Esophagus squamous epithelium (tissue), 5 donors: ENCODE measurements at regions not wholly inside any gene's neighbourhood (a gene's known extent, or its start where the extent isn't known, plus 50 kb on each side); places are given as distances from the start of the nearest gene placed in this dataset.
A peak's percentile ranks its signal among the peaks of the same experiment; 100 is the strongest.
"Not testable (repeated sequence)": the region's sequence is repeated elsewhere in the genome, so short reads cannot be mapped to it uniquely, and the experiment has no call there.

ENCODE experiments used
- DNase-seq: peaks from one replicate; lab custom pipeline; 2025; lab: John Stamatoyannopoulos, UW
- H3K27ac ChIP-seq, 4 donors: fragments of 200-600 bp; sonication (generic); one replicate each; pipeline ENCODE4 v1.5.1; 2016 to 2019; ENCODE audit warnings: mild to moderate bottlenecking in 1 of 4
- H3K27me3 ChIP-seq, 4 donors: fragments of 200-600 bp; sonication (generic); 1 replicate in 3 of 4; 2 replicates in 1 of 4; pipeline versions ENCODE4 v1.5.1 to v1.6.0; 2017 to 2021; ENCODE audit warnings: antibody characterized with exemption in 1 of 4
- H3K36me3 ChIP-seq, 3 donors: fragments of 200-600 bp; sonication (generic); one replicate each; pipeline ENCODE4 v1.5.1; 2016 to 2019
- H3K4me1 ChIP-seq, 3 donors: fragments of 200-600 bp; sonication (generic); one replicate each; pipeline ENCODE4 v1.5.1; 2017 to 2019
- H3K4me3 ChIP-seq, 4 donors: fragments of 200-600 bp; sonication (generic); 1 replicate in 3 of 4; 2 replicates in 1 of 4; pipeline ENCODE4 v1.5.1; 2016 to 2019; ENCODE audit warnings: mild to moderate bottlenecking in 2 of 4, moderate library complexity in 1 of 4
- H3K9me3 ChIP-seq, 3 donors: fragments of 200-600 bp; sonication (generic); one replicate each; pipeline ENCODE4 v1.5.1; 2016 to 2019
- POLR2A ChIP-seq, 4 donors: fragments of 450-650 bp; IDR thresholded peaks; one replicate each; pipeline ENCODE4 v1.6.1; 2017; ENCODE audit warnings: antibody characterized with exemption in 4 of 4, mild to moderate bottlenecking in 4 of 4, moderate library complexity in 3 of 4
- whole genome bisulfite sequencing, 2 donors: methylation state at CpG; one replicate each; pipeline ENCODE4 v1.1.5; 2018; 5-methylcytosine and 5-hydroxymethylcytosine counted together
- intact Hi-C: fragments of 100-400 bp; cut with DNase I; formaldehyde crosslinking; loops from one replicate; pipeline ENCODE4 v1.15.0; 2022
- TF ChIP-seq, protein P1 (sequence below), 6 experiments: fragments of 450-650 bp in 4 of 6; fragments of 200-600 bp in 2 of 6; sonication (generic) in 2 of 6; IDR thresholded peaks; one replicate each; pipeline ENCODE4 v1.5.1; 2016 to 2019; ENCODE audit warnings: antibody characterized with exemption in 6 of 6, mild to moderate bottlenecking in 4 of 6, moderate library complexity in 4 of 6
- donor health status: DM: yes; HTN: yes; CAD: no.

DNA sequence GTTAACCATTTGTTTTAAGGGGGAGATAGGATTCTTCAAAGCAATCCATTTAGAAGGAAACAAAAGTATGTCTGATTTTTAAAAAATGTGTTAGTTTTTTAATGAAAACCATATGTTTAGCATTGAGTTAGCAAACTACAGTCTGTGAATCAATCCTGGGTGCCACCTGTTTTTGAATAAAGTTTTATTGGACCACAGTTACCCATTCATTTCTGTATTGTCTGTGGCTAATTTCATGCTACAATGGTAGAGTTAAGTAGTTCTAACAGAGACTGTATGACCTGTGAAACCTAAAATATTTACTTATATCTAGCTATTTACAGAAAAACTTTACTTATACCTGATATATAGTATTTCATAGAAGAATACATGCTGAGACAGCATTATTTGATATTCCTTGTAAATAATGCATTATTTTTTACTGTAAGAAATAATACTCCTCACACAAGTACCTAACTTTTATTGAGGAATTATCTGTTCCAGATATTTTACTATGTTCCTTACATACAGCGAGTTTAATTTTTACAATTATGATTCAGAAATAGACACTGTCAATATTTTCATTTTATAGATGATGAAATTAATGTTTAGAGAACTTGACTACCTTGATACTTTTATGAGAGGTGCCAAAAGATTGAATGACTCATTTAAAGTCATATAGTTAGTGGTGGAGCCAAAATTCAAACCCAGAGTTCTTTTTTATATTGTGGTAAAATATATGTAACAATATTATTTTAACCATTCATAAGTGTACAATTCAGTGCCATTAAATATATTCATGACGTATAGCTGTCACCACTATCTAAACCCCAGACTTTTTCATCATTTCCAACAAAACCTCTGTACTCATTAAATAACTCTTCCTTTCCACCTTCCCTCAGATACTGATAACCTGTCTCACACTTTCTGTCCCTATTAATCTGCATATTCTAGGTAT, 122.0 kb downstream of the GLUD2 start:
- TF ChIP-seq, protein P1, sequence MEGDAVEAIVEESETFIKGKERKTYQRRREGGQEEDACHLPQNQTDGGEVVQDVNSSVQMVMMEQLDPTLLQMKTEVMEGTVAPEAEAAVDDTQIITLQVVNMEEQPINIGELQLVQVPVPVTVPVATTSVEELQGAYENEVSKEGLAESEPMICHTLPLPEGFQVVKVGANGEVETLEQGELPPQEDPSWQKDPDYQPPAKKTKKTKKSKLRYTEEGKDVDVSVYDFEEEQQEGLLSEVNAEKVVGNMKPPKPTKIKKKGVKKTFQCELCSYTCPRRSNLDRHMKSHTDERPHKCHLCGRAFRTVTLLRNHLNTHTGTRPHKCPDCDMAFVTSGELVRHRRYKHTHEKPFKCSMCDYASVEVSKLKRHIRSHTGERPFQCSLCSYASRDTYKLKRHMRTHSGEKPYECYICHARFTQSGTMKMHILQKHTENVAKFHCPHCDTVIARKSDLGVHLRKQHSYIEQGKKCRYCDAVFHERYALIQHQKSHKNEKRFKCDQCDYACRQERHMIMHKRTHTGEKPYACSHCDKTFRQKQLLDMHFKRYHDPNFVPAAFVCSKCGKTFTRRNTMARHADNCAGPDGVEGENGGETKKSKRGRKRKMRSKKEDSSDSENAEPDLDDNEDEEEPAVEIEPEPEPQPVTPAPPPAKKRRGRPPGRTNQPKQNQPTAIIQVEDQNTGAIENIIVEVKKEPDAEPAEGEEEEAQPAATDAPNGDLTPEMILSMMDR (IDR thresholded peaks at IDR 0.05): no peak
- TF ChIP-seq POLR2A (IDR thresholded peaks at IDR 0.05): no peak
- DNase-seq: no peak
- H3K27me3 ChIP-seq: no peaks in the 10 kb centered on the region
- no peak overlapping the region for H3K27ac ChIP-seq
- no peaks in the 10 kb centered on the region for H3K36me3 ChIP-seq
- H3K4me1 ChIP-seq: no peaks in the 10 kb centered on the region
- no peak overlapping the region for H3K4me3 ChIP-seq
- intact Hi-C loops: no loop called here
- WGBS, 2 donors: 68 to 71% methylated on average over 2 of the region's 2 CpGs
- H3K9me3 ChIP-seq: no peaks in the 10 kb centered on the region

DNA sequence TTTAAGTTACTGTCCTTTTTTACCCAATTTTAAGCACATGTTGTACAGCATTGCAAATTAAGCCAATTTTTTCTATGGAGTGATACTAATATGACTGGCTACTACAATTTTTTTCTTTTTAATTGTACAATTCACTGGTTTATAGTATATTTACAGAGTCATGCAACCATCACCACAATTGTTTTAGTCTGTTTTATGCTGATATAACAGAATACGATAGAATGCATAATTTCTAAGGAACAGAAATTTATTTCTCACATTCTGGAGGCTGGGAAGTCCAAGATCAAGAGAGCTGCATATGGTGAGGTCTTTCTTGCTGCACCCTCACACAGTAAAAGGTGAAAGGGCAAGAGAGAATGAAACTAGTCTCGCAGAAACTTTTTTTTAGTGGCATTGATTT, 125.3 kb downstream of the GLUD2 start:
- no peak for TF ChIP-seq POLR2A (IDR thresholded peaks at IDR 0.05)
- TF ChIP-seq, protein P1 (IDR thresholded peaks at IDR 0.05): no peak
- Histone ChIP-seq H3K4me3 (no peak overlapping the region), H3K9me3 (no peaks in the 10 kb centered on the region), H3K4me1 (no peaks in the 10 kb centered on the region), H3K36me3 (no peaks in the 10 kb centered on the region), H3K27ac (no peak overlapping the region), H3K27me3 (no peaks in the 10 kb centered on the region)
- intact Hi-C loops: no loop called here
- WGBS, 2 donors: 68 to 91% methylated on average over 2 of the region's 2 CpGs
- no peak for DNase-seq

DNA sequence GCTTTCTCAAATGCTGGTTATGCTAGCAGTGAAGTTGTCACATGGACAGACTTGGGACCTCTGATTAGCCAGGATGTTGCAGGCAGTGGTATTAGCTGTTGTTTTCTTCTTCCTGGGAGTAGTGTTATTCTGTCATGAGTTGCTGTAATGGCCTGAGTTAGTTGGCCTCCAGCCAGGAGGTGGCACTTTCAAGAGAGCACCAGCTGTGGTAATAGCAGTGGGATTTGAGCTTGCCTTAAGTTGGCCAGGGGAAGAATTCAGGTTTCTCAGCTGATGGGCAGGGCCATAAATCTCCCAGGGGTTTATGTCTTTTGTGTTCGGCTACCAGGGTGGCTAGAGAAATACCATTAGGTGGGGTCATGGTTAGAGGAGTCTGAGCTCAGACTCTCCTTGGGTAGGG, 132.6 kb downstream of the GLUD2 start:
- H3K4me3 ChIP-seq: no peak overlapping the region
- no peaks in the 10 kb centered on the region for H3K36me3 ChIP-seq
- whole genome bisulfite sequencing, 2 donors: 43% methylated on average over 1 of the region's 1 CpG; no CpG with 5 or more reads in 1 of the 2 donors
- no peak overlapping the region for H3K27ac ChIP-seq
- intact Hi-C loops: no loop called here
- H3K27me3 ChIP-seq: no peaks in the 10 kb centered on the region
- no peak for TF ChIP-seq POLR2A (IDR thresholded peaks at IDR 0.05)
- TF ChIP-seq, protein P1 (IDR thresholded peaks at IDR 0.05): no peak
- DNase-seq: no peak
- H3K4me1 ChIP-seq: no peaks in the 10 kb centered on the region
- no peaks in the 10 kb centered on the region for H3K9me3 ChIP-seq

DNA sequence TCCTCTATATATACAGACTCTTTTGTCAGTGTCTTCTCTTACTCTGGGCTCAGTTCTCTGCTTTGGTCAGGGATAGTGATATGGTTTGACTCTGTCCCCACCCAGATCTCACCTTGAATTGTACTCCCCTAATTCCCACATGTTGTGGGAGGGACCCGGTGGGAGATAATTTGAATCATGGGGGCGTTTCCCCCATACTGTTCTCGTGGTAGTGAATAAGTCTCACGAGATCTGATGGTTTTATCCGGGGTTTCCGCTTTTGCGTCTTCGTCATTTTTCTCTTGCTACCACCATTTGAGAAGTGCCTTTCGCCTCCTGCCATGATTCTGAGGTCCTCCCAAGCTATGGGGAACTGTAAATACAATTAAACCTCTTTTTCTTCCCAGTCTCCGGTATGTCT, 144.4 kb downstream of the GLUD2 start:
- intact Hi-C loops: no loop called here
- H3K36me3 ChIP-seq: no peaks in the 10 kb centered on the region
- H3K4me1 ChIP-seq: no peaks in the 10 kb centered on the region
- no peak for DNase-seq
- no peak for TF ChIP-seq POLR2A (IDR thresholded peaks at IDR 0.05)
- TF ChIP-seq, protein P1 (IDR thresholded peaks at IDR 0.05): no peak
- no peak overlapping the region for H3K4me3 ChIP-seq
- WGBS, 2 donors: 80 to 82% methylated on average over 7 to 10 of the region's 10 CpGs
- H3K9me3 ChIP-seq: no peaks in the 10 kb centered on the region
- no peaks in the 10 kb centered on the region for H3K27me3 ChIP-seq
- no peak overlapping the region for H3K27ac ChIP-seq

DNA sequence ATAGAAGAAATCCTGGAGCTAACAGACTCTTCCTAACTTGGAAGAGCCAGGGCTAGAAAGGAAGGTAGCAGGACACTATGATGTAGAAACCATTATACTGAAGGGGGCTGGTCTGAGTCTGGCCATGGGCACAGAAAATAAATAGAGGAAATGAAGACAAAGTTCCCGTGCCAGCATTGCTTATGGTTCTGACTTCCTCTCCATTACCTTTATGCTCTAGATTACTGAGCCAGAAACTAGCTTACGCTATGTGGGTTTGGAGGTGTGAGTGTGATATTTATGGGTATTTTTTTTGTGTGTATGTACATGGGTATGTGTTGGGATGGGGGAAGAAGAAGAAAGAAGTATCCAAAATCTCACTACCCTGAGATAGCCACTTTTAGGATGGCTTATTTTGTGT, 148.3 kb downstream of the GLUD2 start:
- WGBS, 2 donors: 78 to 87% methylated on average over 2 of the region's 2 CpGs
- no peak for DNase-seq
- Histone ChIP-seq H3K9me3 (no peaks in the 10 kb centered on the region), H3K4me3 (no peak overlapping the region), H3K27ac (no peak overlapping the region), H3K4me1 (no peaks in the 10 kb centered on the region), H3K27me3 (no peaks in the 10 kb centered on the region), H3K36me3 (no peaks in the 10 kb centered on the region)
- intact Hi-C loops: no loop called here
- TF ChIP-seq POLR2A (IDR thresholded peaks at IDR 0.05): no peak
- TF ChIP-seq, protein P1 (IDR thresholded peaks at IDR 0.05): no peak

DNA sequence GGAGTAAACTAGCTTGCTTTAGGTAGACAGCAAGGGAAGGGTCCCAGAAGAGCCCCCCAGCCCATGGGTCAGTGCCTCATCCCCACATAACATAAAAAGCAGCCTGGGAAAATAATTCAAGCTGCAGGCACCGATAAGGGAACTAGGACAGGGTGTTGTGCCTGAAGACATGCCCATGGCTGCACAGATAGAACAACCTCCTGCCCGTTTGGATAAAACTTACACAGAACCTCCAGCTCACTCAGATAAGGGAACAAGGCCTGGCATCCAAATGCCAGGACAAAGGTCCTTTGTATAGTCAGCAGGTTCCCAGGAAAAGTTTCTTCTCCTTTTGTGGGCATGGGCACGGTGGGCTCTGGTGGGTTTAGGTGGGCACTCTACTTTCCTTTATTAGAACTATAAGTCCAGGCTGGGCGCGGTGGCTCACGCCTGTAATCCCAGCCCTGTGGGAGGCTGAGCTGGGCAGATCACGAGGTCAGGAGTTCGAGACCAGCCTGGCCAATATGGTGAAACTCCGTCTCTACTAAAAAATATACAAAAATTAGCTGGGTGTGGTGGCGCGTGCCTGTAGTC, 149.5 kb downstream of the GLUD2 start:
- H3K36me3 ChIP-seq, intact Hi-C loops, H3K9me3 ChIP-seq, DNase-seq, H3K27ac ChIP-seq, H3K4me1 ChIP-seq, H3K27me3 ChIP-seq: not testable (repeated sequence)
- H3K4me3 ChIP-seq: peak overlapping the region in 3 of 4 donors; percentile 5 to 44 (median 13)
- 65 to 67% methylated on average over 3 to 4 of the region's 11 CpGs for WGBS, 2 donors
